ENCODE measurements at regions not wholly inside any gene's neighbourhood (a gene's known extent, or its start where the extent isn't known, plus 50 kb on each side); places are given as distances from the start of the nearest gene placed in this dataset.

DNA sequence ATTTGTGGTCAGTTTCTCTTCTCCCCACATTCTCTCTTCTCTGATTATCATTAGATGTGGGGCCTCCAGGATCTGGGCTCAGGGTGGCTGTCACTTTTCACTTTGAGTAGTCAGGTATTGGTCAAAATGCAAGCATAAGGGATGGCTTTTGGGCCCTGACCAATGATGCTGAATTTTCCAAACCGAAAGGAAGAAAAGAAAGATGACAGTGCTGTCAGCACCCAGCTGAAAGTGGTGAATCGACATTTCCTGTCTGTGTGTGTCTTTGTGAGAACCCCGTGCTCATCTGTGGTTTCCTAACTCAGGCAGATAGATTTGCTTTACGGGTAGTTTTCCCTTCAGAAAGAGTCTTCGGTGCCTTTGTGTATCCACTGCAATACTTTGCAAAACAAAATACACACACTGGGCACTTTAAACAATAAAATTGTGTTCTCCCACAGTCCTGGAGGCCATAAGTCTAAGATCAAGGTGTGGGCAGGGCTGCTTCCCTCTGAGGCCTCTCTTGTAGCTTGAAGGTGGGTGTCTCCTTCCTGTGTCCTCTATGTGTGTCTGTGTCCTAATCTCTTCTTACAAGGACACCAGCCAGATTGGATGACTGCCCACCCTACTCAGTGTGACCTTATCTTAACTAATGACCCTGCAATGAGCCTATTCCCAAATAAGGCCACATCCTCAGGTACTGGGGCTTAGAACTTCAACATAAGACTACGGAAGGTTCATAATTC is 274.8 kb upstream of the AJAP1 start:
- H3K4me3 ChIP-seq (ENCODE audit: low read depth, low read length): no peak overlapping the region
- TF ChIP-seq, protein P1, sequence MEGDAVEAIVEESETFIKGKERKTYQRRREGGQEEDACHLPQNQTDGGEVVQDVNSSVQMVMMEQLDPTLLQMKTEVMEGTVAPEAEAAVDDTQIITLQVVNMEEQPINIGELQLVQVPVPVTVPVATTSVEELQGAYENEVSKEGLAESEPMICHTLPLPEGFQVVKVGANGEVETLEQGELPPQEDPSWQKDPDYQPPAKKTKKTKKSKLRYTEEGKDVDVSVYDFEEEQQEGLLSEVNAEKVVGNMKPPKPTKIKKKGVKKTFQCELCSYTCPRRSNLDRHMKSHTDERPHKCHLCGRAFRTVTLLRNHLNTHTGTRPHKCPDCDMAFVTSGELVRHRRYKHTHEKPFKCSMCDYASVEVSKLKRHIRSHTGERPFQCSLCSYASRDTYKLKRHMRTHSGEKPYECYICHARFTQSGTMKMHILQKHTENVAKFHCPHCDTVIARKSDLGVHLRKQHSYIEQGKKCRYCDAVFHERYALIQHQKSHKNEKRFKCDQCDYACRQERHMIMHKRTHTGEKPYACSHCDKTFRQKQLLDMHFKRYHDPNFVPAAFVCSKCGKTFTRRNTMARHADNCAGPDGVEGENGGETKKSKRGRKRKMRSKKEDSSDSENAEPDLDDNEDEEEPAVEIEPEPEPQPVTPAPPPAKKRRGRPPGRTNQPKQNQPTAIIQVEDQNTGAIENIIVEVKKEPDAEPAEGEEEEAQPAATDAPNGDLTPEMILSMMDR (IDR thresholded peaks at IDR 0.05; ENCODE audit: low read depth, low read length): no peak

DNA sequence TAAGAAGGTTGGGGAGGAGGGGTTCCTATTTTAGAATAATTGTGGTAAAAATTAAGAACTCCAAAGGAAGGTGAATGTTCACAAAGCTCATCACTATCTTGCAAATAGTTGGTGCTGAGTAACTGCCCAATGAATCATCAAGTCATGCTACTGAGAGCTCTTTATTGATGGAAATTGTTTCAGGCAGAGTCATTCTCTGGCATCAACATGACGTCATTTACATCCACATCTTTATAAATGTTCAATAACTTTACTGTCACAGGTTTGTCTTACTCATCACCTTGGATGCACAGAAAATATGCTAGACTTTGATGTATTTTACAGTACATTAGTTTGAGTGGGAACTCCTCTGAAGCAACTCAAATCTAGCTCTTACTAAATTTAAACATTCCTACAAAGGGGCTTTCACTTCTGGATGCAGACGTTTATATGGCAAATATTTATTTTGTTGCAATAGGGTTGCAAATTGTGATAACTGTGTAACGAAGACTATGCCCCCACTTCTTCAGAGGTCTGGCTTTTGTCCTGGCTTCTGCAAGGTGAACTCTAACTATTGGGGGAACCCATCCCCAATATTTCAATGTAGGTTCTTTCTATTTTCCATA is 273.7 kb upstream of the AJAP1 start:
- TF ChIP-seq, protein P1 (IDR thresholded peaks at IDR 0.05; ENCODE audit: low read depth, low read length): no peak
- no peak overlapping the region for H3K4me3 ChIP-seq (ENCODE audit: low read depth, low read length)

GRCh38 chr1:4393191-4393590 is 261.2 kb upstream of the AJAP1 start:
- no peak overlapping the region for H3K4me3 ChIP-seq (ENCODE audit: low read depth, low read length)
- TF ChIP-seq, protein P1 (IDR thresholded peaks at IDR 0.05; ENCODE audit: low read depth, low read length): no peak

DNA sequence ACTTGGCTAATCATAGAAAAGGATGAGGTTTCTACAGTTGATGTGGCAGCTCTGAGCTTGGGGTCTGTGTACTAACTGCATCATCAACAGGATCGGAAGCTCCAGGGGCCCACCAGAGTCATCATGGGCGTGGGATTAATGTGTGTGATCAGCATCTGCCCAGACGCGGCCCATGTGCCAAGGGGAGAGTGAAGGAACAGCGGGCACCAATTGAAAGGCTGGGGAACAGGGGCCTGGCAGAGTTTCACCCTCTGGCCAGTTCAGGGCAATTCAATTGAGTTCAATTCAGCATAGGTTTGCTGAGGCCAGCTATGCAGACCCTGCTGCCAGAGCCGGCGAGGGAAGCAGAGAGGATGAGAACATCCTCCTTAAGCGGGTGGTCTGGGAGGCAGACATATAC is 260.0 kb upstream of the AJAP1 start:
- no peak overlapping the region for H3K4me3 ChIP-seq (ENCODE audit: low read depth, low read length)
- TF ChIP-seq, protein P1 (IDR thresholded peaks at IDR 0.05; ENCODE audit: low read depth, low read length): no peak

DNA sequence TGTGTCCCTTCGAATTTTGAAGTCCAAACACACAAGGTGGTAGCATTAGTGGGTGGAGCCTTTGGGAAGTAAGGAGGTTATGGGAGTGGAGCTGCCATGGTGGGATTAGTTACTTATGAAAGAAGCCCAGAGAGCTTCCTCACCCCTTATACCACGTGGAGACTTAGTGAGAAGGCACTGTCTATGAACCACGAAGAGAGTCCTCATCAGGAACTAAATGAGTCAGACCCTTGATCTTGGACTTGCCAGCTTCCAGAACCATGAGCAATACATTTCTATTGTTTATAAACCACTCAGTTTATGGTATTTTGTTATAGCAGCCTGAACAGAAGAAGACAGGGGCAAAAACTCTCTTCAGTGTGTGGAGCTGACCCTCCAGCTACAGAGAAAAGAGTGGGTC is 259.3 kb upstream of the AJAP1 start:
- TF ChIP-seq, protein P1 (IDR thresholded peaks at IDR 0.05; ENCODE audit: low read depth, low read length): no peak
- no peak overlapping the region for H3K4me3 ChIP-seq (ENCODE audit: low read depth, low read length)

- no peak overlapping the region for H3K4me3 ChIP-seq (ENCODE audit: low read depth, low read length)
- TF ChIP-seq, protein P1 (IDR thresholded peaks at IDR 0.05; ENCODE audit: low read depth, low read length): no peak
These were observed 258.7 kb upstream of the AJAP1 start for GRCh38 chr1:4395676-4396075.

DNA sequence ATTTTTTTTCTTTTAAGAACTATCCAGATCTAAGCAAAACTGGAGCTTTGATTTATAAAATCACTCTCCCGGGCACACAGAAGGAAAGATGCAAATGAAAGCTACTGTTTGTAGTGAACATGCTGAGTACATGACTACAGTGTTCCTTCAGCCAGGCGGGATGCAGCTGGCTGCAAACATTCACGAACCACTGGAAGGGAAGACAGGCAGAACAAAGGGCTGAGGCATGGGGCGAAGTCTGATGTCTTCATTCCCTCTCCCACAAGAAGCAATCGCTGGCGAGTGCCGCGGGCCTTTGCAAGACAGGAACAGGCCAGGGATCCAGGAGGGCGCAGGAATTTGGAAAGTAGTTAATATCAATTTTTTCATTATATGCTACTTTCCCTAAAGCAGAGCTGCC is 257.9 kb upstream of the AJAP1 start:
- TF ChIP-seq, protein P1 (IDR thresholded peaks at IDR 0.05; ENCODE audit: low read depth, low read length): no peak
- no peak overlapping the region for H3K4me3 ChIP-seq (ENCODE audit: low read depth, low read length)
